NCI-H524 treated with DMSO at 0.1 percent for 48 hours (cell line): ENCODE measurements at regions not wholly inside any gene's neighbourhood (a gene's known extent, or its start where the extent isn't known, plus 50 kb on each side); places are given as distances from the start of the nearest gene placed in this dataset.

ENCODE experiments used
- DNase-seq: peaks from one replicate; lab custom pipeline; 2025; lab: John Stamatoyannopoulos, UW

GRCh38 chr10:123494301-123494808, 171.8 kb upstream of the GPR26 start:
- DNase-seq, result no peak

DNA sequence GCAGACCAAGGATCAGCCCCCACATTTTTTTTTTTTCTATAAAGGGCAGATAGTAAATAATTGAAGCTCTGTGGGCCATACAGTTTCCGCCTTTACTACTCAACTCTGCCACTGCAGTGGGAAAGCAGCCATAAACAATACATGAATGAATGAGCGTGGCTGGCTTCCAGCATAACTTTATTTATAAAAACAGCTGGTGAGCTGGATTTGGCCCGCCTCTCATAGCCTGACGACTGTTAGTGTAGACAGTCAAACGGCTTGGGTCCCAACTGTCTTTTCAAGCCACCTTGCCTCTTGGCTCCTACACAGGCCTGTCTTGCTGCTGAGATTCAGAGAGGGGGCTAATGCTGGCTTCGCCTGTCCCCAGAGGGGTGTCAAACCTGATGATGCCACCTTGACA, 169.8 kb upstream of the GPR26 start:
- DNase-seq, result no peak

DNA sequence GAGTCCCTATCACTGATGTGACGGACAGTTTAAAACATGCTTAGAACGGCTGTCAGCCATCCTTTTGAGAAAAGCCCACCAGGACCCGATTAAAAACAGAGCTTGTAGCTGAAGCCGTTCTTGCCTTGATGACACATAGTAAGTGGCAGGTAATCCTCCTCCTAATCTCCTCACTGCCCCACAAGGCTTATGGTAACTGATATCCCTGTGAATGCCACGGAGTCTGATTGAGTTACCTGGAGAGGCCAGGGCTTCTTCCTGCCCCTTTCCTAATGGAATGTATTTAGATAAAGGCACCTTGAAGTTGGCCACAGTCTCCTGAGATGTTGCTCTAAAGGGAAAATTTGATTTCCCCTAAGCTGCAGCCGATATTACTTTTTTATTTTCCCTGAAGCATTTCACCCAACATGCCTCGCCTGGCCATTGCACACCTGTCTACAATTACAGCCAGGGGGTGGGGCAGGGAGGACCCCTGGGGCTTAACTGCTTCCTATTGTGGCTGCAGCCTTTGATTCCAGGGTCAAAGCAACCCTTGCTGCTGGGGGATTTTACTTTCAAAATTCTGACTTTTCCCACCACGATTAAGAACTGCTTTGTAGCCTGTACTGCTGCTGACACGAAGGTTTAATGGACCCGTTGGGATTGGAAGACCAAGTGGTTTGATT, 169.0 kb upstream of the GPR26 start:
- DNase-seq, result peak; percentile 11

- DNase-seq, result no peak
Measured at GRCh38 chr10:123500110-123500509, 166.0 kb upstream of the GPR26 start.

- DNase-seq, result no peak
Measured at GRCh38 chr10:123501148-123501547, 165.0 kb upstream of the GPR26 start.

DNA sequence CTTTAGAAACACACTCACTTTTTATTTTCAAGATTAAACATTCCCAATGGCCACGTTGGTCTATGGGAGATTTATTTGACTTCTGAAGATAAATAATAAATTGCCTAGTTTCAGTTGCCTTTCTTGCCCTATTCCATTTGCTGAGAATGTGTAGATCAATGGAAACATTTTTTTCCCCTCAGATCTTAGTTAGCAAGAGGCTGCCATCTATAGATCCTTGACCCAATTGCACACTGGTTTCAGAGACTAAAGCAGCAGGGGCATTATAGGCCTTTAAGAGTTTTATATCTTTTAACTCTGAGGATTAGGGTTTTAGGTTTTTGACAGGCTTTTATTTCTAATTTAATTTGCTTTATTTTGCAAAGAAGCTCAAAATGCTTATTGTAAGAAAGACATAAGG, 163.2 kb upstream of the GPR26 start:
- no peak for DNase-seq

DNA sequence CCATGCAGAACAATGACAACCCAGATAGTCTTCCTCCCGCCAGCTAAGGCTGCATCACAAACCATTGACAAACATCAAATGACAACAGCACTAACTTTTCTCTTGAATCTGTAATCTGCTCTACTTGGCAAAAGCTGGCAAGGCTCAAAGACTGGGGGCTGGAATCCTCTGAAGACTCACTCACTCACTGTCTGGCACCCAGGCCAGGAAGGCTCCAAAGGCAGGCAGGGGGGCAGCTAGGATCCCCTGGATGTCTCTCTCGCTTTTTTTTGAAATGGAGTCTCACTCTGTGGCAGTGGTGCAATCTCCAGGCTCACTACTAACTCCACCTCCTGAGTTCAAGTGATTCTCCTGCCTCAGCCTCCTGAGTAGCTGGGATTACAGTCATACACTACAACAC, 159.7 kb upstream of the GPR26 start:
- no peak for DNase-seq

- no peak for DNase-seq
Measured at GRCh38 chr10:123507298-123507697, 158.9 kb upstream of the GPR26 start.

DNA sequence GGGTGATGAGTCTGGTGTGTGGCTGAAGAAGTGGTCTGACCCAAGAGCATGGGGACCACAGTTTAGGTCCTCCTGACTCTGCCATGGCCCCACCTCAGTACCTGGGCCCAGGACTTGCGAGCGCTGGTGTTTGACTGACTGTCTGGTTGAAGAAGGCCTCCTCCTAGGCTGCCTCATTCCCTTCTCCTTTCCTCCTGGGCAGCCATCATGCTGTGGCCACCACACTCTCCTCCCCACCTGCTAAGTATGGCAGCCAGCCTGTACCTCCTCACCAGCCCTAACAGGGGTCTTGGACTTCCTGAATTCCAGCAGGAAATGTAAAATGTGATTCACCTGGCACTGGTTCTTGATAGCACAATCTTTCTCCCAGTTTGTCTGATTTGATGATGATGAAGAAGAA, 156.8 kb upstream of the GPR26 start:
- DNase-seq, result no peak

DNA sequence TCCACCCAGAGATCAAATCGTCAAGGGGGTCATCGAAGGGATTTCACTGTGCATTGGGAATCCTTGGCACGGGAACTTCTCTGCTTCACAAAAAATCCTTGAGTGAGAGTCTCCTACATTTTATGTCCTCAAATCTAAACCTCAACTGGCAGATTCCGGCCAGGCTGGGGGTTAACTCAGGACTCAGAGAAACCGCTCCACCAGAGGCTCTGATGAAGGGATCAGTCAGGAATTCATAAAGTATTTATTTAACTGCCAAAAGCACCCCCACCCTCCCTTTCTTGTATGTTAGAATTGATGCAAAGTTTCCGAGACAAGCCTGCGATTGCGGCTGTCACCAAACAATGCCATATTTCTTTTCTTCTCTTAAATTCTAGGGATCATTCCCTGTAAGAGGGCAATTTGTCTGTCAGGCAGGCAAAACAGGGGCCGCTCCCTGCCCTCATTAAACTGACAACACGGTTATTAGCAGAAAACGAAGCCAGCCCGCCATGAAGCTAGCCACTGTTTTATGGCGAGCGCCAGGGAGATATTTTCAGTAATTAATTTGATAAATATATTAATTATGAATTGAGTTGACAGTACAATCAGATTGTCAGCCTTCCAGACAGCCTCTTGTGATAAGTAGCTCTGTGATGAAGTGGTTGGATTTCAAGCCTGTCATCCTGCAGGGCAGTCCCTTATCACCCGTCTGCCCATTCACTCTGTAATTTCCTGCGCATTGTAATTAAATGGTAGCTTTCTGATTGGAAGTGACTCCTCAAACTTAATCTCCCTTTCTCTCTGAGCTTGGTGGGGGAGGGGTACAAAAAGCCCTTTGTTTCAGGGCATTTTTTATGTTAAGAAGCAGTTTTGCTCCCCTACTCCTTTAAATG, 153.0 kb upstream of the GPR26 start:
- DNase-seq, result no peak

DNA sequence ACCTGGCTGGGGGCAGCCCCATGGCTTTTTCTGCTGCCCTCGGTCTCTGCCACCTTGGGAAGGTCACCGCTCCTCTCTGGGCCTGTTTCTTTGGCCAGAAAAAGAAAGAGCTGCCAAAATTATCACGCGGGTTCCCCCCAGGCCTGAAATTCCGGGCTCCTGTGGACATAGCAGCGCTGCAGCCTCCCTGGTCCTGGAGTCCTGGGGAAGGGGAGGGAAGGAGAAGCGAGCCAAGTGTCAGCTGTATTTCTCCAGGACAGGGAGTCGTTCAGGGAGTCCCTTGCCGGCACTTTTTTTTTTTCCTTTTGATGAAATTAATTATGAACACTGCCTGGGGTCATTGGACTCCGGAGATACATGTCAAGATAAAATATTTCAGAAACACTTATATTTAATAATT, 152.3 kb upstream of the GPR26 start:
- DNase-seq, result no peak

DNA sequence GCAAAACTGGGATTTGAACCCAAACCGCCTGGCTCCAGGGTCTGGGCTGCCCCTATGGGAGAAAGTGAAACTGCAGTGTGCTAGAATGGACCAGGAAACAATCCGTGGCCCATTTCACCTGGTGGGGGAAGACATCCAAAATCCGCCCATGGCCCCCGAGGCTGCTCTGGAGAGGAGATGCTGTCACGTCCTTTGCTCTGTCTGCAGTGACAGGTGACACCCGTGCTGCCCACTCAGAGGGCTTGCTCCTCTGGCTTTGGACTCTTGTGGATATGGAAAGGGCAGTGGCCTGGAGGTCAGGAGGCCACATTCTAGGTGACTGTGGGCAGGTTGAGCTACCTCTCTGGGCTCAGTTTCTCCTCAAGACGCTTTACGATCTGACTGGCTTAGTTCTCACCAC, 151.2 kb upstream of the GPR26 start:
- DNase-seq, result no peak

DNA sequence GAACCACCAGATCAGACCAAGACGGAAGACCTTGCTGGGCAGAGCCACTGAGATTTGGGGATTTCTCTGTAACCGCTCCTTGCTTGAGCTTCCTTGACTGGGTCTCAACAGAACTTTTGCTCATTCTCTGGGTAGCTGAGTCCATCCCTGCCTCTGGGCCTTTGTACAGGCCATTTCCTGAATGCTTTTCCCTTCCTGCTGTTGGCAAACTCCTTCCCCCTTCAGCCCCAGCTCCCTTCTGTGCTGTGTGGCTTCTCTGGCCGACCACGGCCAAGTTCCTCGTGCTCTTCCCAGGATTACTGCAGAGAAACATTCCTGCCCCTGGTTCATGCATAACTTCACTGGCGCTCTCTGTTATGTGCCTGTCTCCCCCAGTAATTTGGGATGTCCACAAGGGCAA, 150.5 kb upstream of the GPR26 start:
- DNase-seq, result no peak

GRCh38 chr10:123516291-123516690, 149.9 kb upstream of the GPR26 start:
- no peak for DNase-seq

DNA sequence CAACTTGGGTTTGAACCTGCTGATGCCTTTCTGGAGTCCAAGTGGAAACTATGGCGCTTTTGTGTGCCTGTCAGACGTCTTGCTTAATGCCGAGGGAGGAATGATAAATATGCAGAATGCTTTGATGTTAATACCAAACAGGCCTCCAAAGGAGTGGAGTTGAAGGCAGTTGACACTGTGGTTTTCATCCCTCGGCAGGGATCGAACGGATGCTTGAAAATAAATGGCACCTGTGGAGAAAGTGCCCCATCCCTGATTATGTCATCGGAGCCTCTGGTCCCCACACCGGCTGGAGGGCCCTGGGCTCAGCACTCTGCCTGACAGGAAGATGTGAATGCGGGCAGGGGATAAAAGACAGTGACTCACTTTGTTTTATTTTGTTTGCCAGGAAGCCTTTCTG, 148.7 kb upstream of the GPR26 start:
- no peak for DNase-seq

DNA sequence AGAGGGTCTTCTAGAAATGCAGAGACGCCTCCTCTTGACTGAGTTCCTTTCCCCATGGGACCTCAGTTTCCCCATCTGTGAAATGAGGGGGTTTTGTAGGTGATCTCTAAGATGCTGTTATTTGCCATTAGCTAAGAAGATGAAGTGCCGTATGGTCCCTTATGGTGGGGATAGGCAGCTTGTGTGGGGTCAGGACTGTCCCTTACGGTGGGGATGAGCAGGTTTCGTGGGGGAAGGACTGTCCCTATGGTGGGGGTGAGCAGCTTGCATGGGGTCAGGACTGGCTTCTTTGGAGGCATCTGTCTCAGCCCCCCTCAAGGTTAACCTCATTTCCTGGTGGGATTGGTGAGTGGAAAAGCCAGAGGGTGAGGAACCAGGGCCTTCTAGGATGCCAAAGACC, 148.3 kb upstream of the GPR26 start:
- no peak for DNase-seq

- DNase-seq, result no peak
Measured at GRCh38 chr10:123518765-123519164, 147.4 kb upstream of the GPR26 start.

GRCh38 chr10:123519861-123520260, 146.3 kb upstream of the GPR26 start:
- no peak for DNase-seq

- no peak for DNase-seq
Measured at GRCh38 chr10:123521076-123521475, 145.1 kb upstream of the GPR26 start.

DNA sequence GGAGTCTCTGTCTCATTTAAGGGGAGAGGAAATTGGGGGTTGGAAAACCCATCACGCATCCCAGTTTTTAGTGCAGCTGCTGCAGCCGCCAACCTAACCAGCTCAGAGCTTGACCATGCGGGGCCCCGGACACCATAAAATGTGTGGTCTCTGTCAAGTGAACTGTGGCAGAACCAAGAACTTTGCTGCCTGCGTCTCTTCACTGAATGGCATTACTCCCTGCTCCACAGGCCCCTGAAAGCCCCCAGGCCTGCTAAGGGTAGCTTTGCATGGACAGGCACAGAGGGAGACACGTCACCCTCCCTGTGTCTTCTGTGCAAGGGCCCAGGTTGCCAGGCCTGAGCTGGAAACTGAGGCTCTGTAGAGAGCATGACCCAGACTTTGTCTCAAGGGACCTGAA, 144.6 kb upstream of the GPR26 start:
- no peak for DNase-seq

DNA sequence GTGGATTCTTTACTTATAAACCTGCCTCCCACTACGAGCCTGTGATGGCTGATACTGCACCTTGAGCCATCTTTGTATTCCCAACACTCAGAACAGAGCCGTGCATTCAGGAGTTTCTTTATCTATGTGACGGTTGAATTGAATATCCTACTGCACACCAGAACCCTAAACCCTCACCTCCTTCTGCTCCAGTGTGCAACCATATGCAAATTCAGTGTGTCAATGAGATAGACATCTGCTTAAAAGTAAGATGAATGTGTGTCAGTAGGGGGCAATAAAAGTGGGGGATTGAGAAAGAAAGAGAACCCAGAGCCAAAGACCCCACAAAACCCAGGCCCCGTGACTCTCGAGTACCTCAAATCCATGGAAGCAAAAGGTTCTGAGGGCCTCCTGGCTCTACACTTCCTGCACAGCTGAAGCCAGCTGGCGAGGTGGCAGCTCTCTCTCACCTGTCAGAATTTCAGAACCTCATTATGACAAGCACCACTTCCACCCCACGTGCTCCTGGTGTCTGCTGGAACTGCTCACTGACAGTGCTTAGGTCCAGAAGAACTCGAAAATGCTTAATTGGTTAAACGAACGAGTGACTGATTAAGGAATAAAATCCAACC, 143.3 kb upstream of the GPR26 start:
- no peak for DNase-seq

DNA sequence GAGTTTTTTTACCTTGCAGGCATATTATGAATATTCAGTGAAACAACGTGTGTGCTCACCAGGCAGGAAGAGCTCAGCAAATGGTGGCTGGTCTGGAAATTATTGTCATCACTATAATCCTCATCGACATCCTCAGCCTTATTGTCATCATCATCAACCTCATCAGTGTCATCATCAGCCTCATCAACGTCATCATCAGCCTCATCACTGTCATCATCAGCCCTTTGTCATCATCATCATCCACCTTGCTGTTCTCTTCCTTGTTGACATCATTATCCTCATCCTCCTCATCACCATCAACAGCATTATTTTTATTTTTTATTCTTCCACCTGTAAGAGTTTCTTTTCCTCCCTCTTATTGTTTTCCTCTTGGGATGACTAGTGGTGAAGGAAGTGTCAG, 142.3 kb upstream of the GPR26 start:
- no peak for DNase-seq
